ENCODE measurements at regions not wholly inside any gene's neighbourhood (a gene's known extent, or its start where the extent isn't known, plus 50 kb on each side); places are given as distances from the start of the nearest gene placed in this dataset.
A peak's percentile ranks its signal among the peaks of the same experiment; 100 is the strongest.

GRCh38 chr2:217288472-217289063 lies 428.7 kb upstream of the TNP1 start:
- no peak overlapping the region for H3K4me3 ChIP-seq (replicated peaks; ENCODE audit: low read depth, low read length)
- DNase-seq (ENCODE audit: low read depth), result no peak
- TF ChIP-seq, protein P1, sequence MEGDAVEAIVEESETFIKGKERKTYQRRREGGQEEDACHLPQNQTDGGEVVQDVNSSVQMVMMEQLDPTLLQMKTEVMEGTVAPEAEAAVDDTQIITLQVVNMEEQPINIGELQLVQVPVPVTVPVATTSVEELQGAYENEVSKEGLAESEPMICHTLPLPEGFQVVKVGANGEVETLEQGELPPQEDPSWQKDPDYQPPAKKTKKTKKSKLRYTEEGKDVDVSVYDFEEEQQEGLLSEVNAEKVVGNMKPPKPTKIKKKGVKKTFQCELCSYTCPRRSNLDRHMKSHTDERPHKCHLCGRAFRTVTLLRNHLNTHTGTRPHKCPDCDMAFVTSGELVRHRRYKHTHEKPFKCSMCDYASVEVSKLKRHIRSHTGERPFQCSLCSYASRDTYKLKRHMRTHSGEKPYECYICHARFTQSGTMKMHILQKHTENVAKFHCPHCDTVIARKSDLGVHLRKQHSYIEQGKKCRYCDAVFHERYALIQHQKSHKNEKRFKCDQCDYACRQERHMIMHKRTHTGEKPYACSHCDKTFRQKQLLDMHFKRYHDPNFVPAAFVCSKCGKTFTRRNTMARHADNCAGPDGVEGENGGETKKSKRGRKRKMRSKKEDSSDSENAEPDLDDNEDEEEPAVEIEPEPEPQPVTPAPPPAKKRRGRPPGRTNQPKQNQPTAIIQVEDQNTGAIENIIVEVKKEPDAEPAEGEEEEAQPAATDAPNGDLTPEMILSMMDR (IDR thresholded peaks at IDR 0.05; ENCODE audit: low read length, missing control alignments), result no peak

- TF ChIP-seq, protein P1 (IDR thresholded peaks at IDR 0.05; ENCODE audit: low read length, missing control alignments), result no peak
- DNase-seq (ENCODE audit: low read depth), result peak; percentile 50
- no peak overlapping the region for H3K4me3 ChIP-seq (replicated peaks; ENCODE audit: low read depth, low read length)
These were observed 427.0 kb upstream of the TNP1 start for GRCh38 chr2:217286833-217287232.

DNA sequence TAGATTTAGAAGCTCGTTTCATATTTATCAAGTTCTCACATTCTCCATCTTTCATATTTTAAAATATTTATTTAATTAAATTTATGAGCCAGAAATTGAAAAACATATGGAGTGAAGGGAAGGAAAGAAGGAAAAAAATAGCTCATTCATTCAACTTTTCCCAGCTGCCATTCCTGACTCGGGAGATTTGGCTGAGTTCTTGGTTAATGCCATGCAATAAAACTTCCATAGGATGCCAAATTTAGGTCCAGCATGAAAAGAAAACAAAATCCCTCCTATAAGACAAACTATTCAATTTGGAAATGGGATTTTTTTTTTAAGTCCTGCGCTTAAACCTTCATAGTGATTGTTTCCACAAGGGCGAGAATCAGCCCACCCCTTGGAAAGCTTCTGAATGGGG lies 426.1 kb upstream of the TNP1 start:
- no peak overlapping the region for H3K4me3 ChIP-seq (replicated peaks; ENCODE audit: low read depth, low read length)
- TF ChIP-seq, protein P1 (IDR thresholded peaks at IDR 0.05; ENCODE audit: low read length, missing control alignments), result no peak
- no peak for DNase-seq (ENCODE audit: low read depth)

DNA sequence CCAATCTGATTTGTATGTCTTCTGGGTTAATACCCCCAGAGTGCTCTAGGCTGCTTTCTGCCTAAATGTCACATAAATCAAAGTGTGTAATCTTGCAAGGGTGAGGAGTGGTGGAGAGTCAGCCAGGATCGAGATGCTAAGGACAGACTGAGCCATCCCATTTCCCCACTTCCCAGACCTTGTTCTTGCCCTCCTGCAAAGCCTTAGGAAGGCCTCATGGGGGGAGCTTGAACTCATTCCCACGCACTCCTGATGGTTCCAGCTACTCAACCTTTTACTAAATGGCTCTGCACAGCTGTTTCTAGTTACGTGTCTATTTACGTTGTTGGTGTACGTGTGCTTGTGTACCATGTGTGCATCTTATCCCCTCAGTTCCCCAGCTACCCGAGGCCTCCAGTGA lies 423.6 kb upstream of the TNP1 start:
- no peak for DNase-seq (ENCODE audit: low read depth)
- H3K4me3 ChIP-seq (replicated peaks; ENCODE audit: low read depth, low read length), result no peak overlapping the region
- TF ChIP-seq, protein P1 (IDR thresholded peaks at IDR 0.05; ENCODE audit: low read length, missing control alignments), result no peak

DNA sequence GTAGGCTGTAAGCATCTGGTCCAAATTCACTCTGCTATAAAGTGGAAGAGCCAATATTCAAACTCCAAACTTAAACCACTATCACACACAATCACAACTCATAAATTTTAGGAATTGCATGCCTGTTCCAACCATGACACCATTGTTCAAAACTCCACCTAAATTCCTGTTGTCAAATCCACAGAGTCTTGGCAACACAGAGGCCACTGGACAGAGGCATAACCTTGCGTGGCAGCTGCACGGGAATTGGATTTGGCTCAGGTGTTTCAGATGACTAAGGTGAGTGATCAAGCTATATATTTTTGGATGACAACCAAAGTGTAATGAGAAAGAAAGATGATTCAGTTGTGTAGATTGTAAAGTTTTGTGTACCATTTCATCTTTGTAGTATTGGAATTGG lies 422.7 kb upstream of the TNP1 start:
- no peak for DNase-seq (ENCODE audit: low read depth)
- H3K4me3 ChIP-seq (replicated peaks; ENCODE audit: low read depth, low read length), result no peak overlapping the region
- TF ChIP-seq, protein P1 (IDR thresholded peaks at IDR 0.05; ENCODE audit: low read length, missing control alignments), result no peak

GRCh38 chr2:217279556-217279955 lies 419.7 kb upstream of the TNP1 start:
- H3K4me3 ChIP-seq (replicated peaks; ENCODE audit: low read depth, low read length), result no peak overlapping the region
- peak; percentile 85 for DNase-seq (ENCODE audit: low read depth)
- TF ChIP-seq, protein P1 (IDR thresholded peaks at IDR 0.05; ENCODE audit: low read length, missing control alignments), result no peak

DNA sequence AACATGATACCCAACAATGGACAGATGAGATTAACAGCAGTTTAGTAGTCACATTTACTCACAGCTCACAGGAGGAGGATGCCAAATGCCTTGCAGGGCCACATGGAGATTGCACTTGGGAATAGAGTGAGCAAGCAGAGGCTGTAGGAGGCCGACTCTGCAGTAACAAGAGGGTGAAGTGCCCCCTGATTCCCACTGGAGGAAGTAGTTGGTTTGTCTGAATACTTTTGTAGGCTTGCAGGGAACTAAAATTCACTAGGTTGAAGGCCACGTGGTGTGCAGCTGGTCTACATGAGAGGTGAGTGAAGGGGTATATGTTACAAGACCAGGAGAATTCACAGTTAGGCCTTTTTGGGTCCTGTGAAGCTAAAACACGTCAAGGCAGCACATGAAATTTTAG lies 419.3 kb upstream of the TNP1 start:
- TF ChIP-seq, protein P1 (IDR thresholded peaks at IDR 0.05; ENCODE audit: low read length, missing control alignments), result no peak
- no peak overlapping the region for H3K4me3 ChIP-seq (replicated peaks; ENCODE audit: low read depth, low read length)
- DNase-seq (ENCODE audit: low read depth), result peak; percentile 7

Data from fibroblast of pulmonary artery (primary cell).